ENCODE measurements at regions not wholly inside any gene's neighbourhood (a gene's known extent, or its start where the extent isn't known, plus 50 kb on each side); places are given as distances from the start of the nearest gene placed in this dataset.
A peak's percentile ranks its signal among the peaks of the same experiment; 100 is the strongest.

GRCh38 chr13:50452756-50453155 lies 390.7 kb downstream of the DLEU7 start:
- WGBS, 2 experiments (ENCODE audit: extremely low coverage in 2 of 2, insufficient read length in 1 of 2), result no CpG with 5 or more reads among the region's 2 CpGs
- no peak overlapping the region for H2AK9ac ChIP-seq (replicated peaks; ENCODE audit: low read depth, low read length, poor library complexity)
- no peak overlapping the region for H2AK5ac ChIP-seq (ENCODE audit: low read depth, low read length)

More at GRCh38 chr13:50452756-50453155, 390.7 kb downstream of the DLEU7 start:
- H3K9ac ChIP-seq (ENCODE audit: low read depth, low read length), result no peak overlapping the region
- 0 out of 2 replicates have a peak, but pooled peaks have one; percentile 17 for ATAC-seq (ENCODE audit: low read depth)
- intact Hi-C loops (cut with micrococcal nuclease), result no loop called here
- H2BK20ac ChIP-seq (ENCODE audit: low read depth, low read length), result no peak overlapping the region
- H2BK15ac ChIP-seq (ENCODE audit: low read depth, low read length), result no peak overlapping the region
- CTCF ChIA-PET, result no interaction called here
- in situ Hi-C loops (cut with MboI; ENCODE audit: low sequenced_read_pairs), result no loop called here
- no peak overlapping the region; the same call in 1 of the 2 replicates for H4K5ac ChIP-seq (ENCODE audit: low read depth, low read length)
- H3K18ac ChIP-seq (ENCODE audit: low read depth, low read length), result no peak overlapping the region; the same call in 1 of the 2 replicates
- no peaks in the 10 kb centered on the region; the same call in 1 of the 2 replicates for H3K4me1 ChIP-seq (ENCODE audit: control insufficient read depth, insufficient read depth, low read length)
- no peak for DNase-seq
- H3K27ac ChIP-seq (ENCODE audit: insufficient read depth, low read length), result no peak overlapping the region
- no peak overlapping the region for H3K56ac ChIP-seq (ENCODE audit: extremely low read depth, insufficient read depth, low read length)
- no peak for TF ChIP-seq NFE2L2 (IDR thresholded peaks at IDR 0.05; ENCODE audit: low read depth, low read length)
- no peak for TF ChIP-seq SMC3 (IDR thresholded peaks at IDR 0.05; ENCODE audit: low read depth, low read length)
- no peak for TF ChIP-seq CEBPB (IDR thresholded peaks at IDR 0.05; ENCODE audit: low read depth, low read length)
- no peak for TF ChIP-seq RCOR1 (IDR thresholded peaks at IDR 0.05; ENCODE audit: insufficient replicate concordance, low read length)
- no peak overlapping the region for H3K4ac ChIP-seq (ENCODE audit: low read depth, low read length)
- dilution Hi-C loops (cut with HindIII; ENCODE audit: low sequenced_read_pairs, unreplicated experiment), result no loop called here
- H3K27me3 ChIP-seq (ENCODE audit: control insufficient read depth, insufficient read depth, low read length), result no peaks in the 10 kb centered on the region
- H2BK5ac ChIP-seq (ENCODE audit: low read depth, low read length, poor library complexity, severe bottlenecking), result no peak overlapping the region
- no peak overlapping the region for H4K8ac ChIP-seq (ENCODE audit: low read depth in 2 of 2, low read length in 2 of 2)
- H3K4me3 ChIP-seq (ENCODE audit: insufficient read depth, low read depth, low read length), result no peak overlapping the region
- H3K23ac ChIP-seq (ENCODE audit: low read depth, low read length), result 0 out of 2 replicates have a peak overlapping the region, but pooled peaks have one; percentile 46
- H2AFZ ChIP-seq (replicated peaks; ENCODE audit: low read length, poor library complexity), result no peak overlapping the region
- BruUV-seq (replicated peaks), result no TSS peak
- no peaks in the 10 kb centered on the region for H3K9me3 ChIP-seq (ENCODE audit: control insufficient read depth, insufficient read depth, low read length)
- H3K14ac ChIP-seq (replicated peaks; ENCODE audit: low read depth, low read length), result no peak overlapping the region; the same call in 1 of the 2 replicates
- no peaks in the 10 kb centered on the region for H3K9me1 ChIP-seq (ENCODE audit: insufficient read depth, low read length)
- POLR2A ChIA-PET (ENCODE audit: unreplicated experiment), result no interaction called here
- no peaks in the 10 kb centered on the region for H3K36me3 ChIP-seq (ENCODE audit: control insufficient read depth, insufficient read depth, low read length)
- no peak overlapping the region; the same call in 1 of the 2 replicates for H3K4me2 ChIP-seq (ENCODE audit: low read depth, low read length)
- no peak overlapping the region for H2BK120ac ChIP-seq (ENCODE audit: low read depth, low read length)
- no peak overlapping the region for H4K91ac ChIP-seq (ENCODE audit: insufficient read depth, low read depth, low read length)
- no peaks in the 10 kb centered on the region for H4K20me1 ChIP-seq (ENCODE audit: insufficient read depth, low read length)
- H3K79me1 ChIP-seq (ENCODE audit: low read depth in 1 of 2, low read length in 2 of 2), result no peaks in the 10 kb centered on the region
